Prostate gland (tissue), 2 donors: ENCODE measurements at regions not wholly inside any gene's neighbourhood (a gene's known extent, or its start where the extent isn't known, plus 50 kb on each side); places are given as distances from the start of the nearest gene placed in this dataset.

Experiments used
- DNase-seq: peaks from one replicate; pipeline ENCODE4 v3.0.0-alpha.2; 2019; ENCODE audit warnings: low spot score
- H3K27ac ChIP-seq, 2 donors: fragments of 200-600 bp; sonication (generic); 2 replicates each; pipeline ENCODE4 v1.5.1; 2017 to 2019
- H3K27me3 ChIP-seq: fragments of 200-600 bp; sonication (generic); replicated peaks from 2 replicates; pipeline ENCODE4 v1.5.1; 2019; ENCODE audit not compliant: insufficient read depth
- H3K36me3 ChIP-seq, 2 donors: fragments of 200-600 bp; sonication (generic); 1 replicate in 1 of 2; 2 replicates in 1 of 2; pipeline versions ENCODE4 v1.5.1 to v1.8.1; 2017 to 2019
- H3K4me1 ChIP-seq: fragments of 200-600 bp; sonication (generic); replicated peaks from 2 replicates; pipeline ENCODE4 v1.5.1; 2019
- H3K4me3 ChIP-seq, 2 donors: fragments of 200-600 bp; sonication (generic); 2 replicates each; pipeline ENCODE4 v1.5.1; 2017 to 2019
- H3K9me3 ChIP-seq: fragments of 200-600 bp; sonication (generic); 2 replicates; pipeline ENCODE4 v1.5.1; 2017
- CTCF ChIP-seq, 4 experiments: fragments of 200-600 bp in 2 of 4; fragments of 450-650 bp in 2 of 4; sonication (generic) in 2 of 4; IDR thresholded peaks; 1 replicate in 3 of 4; 2 replicates in 1 of 4; pipeline ENCODE4 v1.5.1; 2016 to 2019; ENCODE audit warnings: antibody characterized with exemption in 4 of 4, mild to moderate bottlenecking in 2 of 4, moderate library complexity in 2 of 4
- POLR2A ChIP-seq: fragments of 450-650 bp; IDR thresholded peaks from one replicate; pipeline ENCODE4 v1.6.1; 2016; ENCODE audit warnings: antibody characterized with exemption, mild to moderate bottlenecking
- POLR2AphosphoS5 ChIP-seq: sonication (generic); formaldehyde crosslinking; IDR thresholded peaks from one replicate; pipeline ENCODE4 v1.6.1; 2017; ENCODE audit warnings: antibody characterized with exemption
- WGBS: methylation state at CpG from one replicate; pipeline ENCODE4 v1.1.5; 2018; 5-methylcytosine and 5-hydroxymethylcytosine counted together
- intact Hi-C: fragments of 100-400 bp; cut with DNase I; formaldehyde crosslinking; loops from one replicate; pipeline ENCODE4 v1.14.2; 2022

GRCh38 chr3:71903112-71903495 is 118.2 kb upstream of the PROK2 start:
- no peak overlapping the region for H3K27ac ChIP-seq
- H3K9me3 ChIP-seq: no peaks in the 10 kb centered on the region
- 40% methylated on average over 2 of the region's 2 CpGs for WGBS
- H3K27me3 ChIP-seq: no peaks in the 10 kb centered on the region
- no peak for DNase-seq
- intact Hi-C loops: no loop called here
- H3K36me3 ChIP-seq: no peaks in the 10 kb centered on the region
- H3K4me3 ChIP-seq: no peak overlapping the region
- no peaks in the 10 kb centered on the region for H3K4me1 ChIP-seq
- no peak for TF ChIP-seq POLR2AphosphoS5
- TF ChIP-seq POLR2A: no peak
- TF ChIP-seq CTCF (IDR thresholded peaks at IDR 0.05): no peak

GRCh38 chr3:71902258-71903111 is 117.5 kb upstream of the PROK2 start:
- DNase-seq: no peak
- H3K27ac ChIP-seq: no peak overlapping the region
- TF ChIP-seq POLR2A (no peak), CTCF (IDR thresholded peaks at IDR 0.05) (no peak), POLR2AphosphoS5 (no peak)
- no peak overlapping the region for H3K4me3 ChIP-seq
- 53% methylated on average over 4 of the region's 4 CpGs for WGBS
- no peaks in the 10 kb centered on the region for H3K36me3 ChIP-seq
- intact Hi-C loops: no loop called here
- H3K4me1 ChIP-seq: no peaks in the 10 kb centered on the region
- no peaks in the 10 kb centered on the region for H3K9me3 ChIP-seq
- H3K27me3 ChIP-seq: no peaks in the 10 kb centered on the region

GRCh38 chr3:71901645-71902044 is 116.7 kb upstream of the PROK2 start:
- H3K36me3 ChIP-seq: no peaks in the 10 kb centered on the region
- no peak for TF ChIP-seq CTCF (IDR thresholded peaks at IDR 0.05)
- TF ChIP-seq POLR2AphosphoS5: no peak
- no peak for TF ChIP-seq POLR2A
- no peaks in the 10 kb centered on the region for H3K4me1 ChIP-seq
- H3K9me3 ChIP-seq: no peaks in the 10 kb centered on the region
- H3K27ac ChIP-seq: no peak overlapping the region
- WGBS: 97% methylated on average over 9 of the region's 9 CpGs
- intact Hi-C loops: no loop called here
- DNase-seq: no peak
- no peaks in the 10 kb centered on the region for H3K27me3 ChIP-seq
- no peak overlapping the region for H3K4me3 ChIP-seq

- Histone ChIP-seq H3K9me3 (no peaks in the 10 kb centered on the region), H3K4me1 (no peaks in the 10 kb centered on the region), H3K27ac (no peak overlapping the region), H3K4me3 (no peak overlapping the region), H3K27me3 (no peaks in the 10 kb centered on the region), H3K36me3 (no peaks in the 10 kb centered on the region)
- intact Hi-C loops: no loop called here
- no peak for DNase-seq
- no peak for TF ChIP-seq CTCF (IDR thresholded peaks at IDR 0.05)
- no peak for TF ChIP-seq POLR2AphosphoS5
- TF ChIP-seq POLR2A: no peak
- WGBS: 97% methylated on average over 2 of the region's 2 CpGs
Observed at GRCh38 chr3:71900057-71900456, 115.1 kb upstream of the PROK2 start.

GRCh38 chr3:71896751-71897150 is 111.8 kb upstream of the PROK2 start:
- intact Hi-C loops: no loop called here
- 62% methylated on average over 4 of the region's 4 CpGs for WGBS
- no peak for TF ChIP-seq POLR2AphosphoS5
- TF ChIP-seq CTCF (IDR thresholded peaks at IDR 0.05): no peak
- no peak for TF ChIP-seq POLR2A

More at GRCh38 chr3:71896751-71897150, 111.8 kb upstream of the PROK2 start:
- Histone ChIP-seq H3K27me3 (no peaks in the 10 kb centered on the region), H3K36me3 (no peaks in the 10 kb centered on the region), H3K4me1 (no peaks in the 10 kb centered on the region), H3K4me3 (no peak overlapping the region), H3K27ac (no peak overlapping the region), H3K9me3 (no peaks in the 10 kb centered on the region)
- DNase-seq: no peak
